ENCODE measurements at regions not wholly inside any gene's neighbourhood (a gene's known extent, or its start where the extent isn't known, plus 50 kb on each side); places are given as distances from the start of the nearest gene placed in this dataset.

DNA sequence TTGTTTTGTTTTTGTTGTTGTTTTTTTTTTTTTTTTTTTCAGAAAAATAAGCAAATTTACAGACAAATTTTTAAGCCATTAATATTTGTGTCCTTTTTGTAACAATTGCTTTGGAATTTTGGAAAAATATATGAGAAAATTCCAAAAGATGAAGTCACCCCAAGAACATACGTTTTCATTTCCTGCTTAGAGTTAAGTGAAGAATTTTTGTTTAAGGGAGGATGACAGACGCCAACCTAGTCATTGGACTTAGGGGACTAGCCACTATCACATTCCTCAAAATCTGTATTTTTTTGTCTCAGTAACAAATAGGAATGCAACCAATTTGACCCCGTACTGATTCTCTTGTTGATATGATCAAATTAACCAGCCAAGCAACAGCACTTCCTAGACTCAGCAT, 433.9 kb upstream of the SLC30A5 start:
- Histone ChIP-seq H3K27me3 (no peaks in the 10 kb centered on the region), H3K36me3 (no peaks in the 10 kb centered on the region), H3K4me1 (ENCODE audit: insufficient read depth) (no peaks in the 10 kb centered on the region), H3K27ac (no peak overlapping the region), H3K9me3 (no peaks in the 10 kb centered on the region), H3K4me3 (no peak overlapping the region)
- DNase-seq, result no peak
- TF ChIP-seq EP300 (IDR thresholded peaks at IDR 0.05) (no peak), POLR2A (IDR thresholded peaks at IDR 0.05) (no peak), CTCF (IDR thresholded peaks at IDR 0.05) (no peak)
- 75 to 85% (median 83%) methylated on average over 3 of the region's 3 CpGs for WGBS, 3 donors
- intact Hi-C loops (cut with DNase I), result loop anchor here in 1 of 4 donors (5.0 kb wide), 1 partner anchor 1478 kb away; no protein-coding TSS in a partner anchor

GRCh38 chr5:68661237-68661636, 432.6 kb upstream of the SLC30A5 start:
- Histone ChIP-seq H3K4me1 (ENCODE audit: insufficient read depth) (no peaks in the 10 kb centered on the region), H3K4me3 (no peak overlapping the region), H3K27me3 (no peaks in the 10 kb centered on the region), H3K36me3 (no peaks in the 10 kb centered on the region), H3K9me3 (no peaks in the 10 kb centered on the region), H3K27ac (no peak overlapping the region)
- no peak for DNase-seq
- 86 to 95% (median 92%) methylated on average over 2 of the region's 2 CpGs for WGBS, 3 donors
- TF ChIP-seq EP300 (IDR thresholded peaks at IDR 0.05) (no peak), CTCF (IDR thresholded peaks at IDR 0.05) (no peak), POLR2A (IDR thresholded peaks at IDR 0.05) (no peak)
- intact Hi-C loops (cut with DNase I), result loop anchor here in 1 of 4 donors (5.0 kb wide), 1 partner anchor 1479 kb away; no protein-coding TSS in a partner anchor

GRCh38 chr5:68662804-68663307, 431.0 kb upstream of the SLC30A5 start:
- no peaks in the 10 kb centered on the region for H3K4me1 ChIP-seq (ENCODE audit: insufficient read depth)
- H3K4me3 ChIP-seq, result no peak overlapping the region
- no peaks in the 10 kb centered on the region for H3K36me3 ChIP-seq
- no peak overlapping the region for H3K27ac ChIP-seq
- H3K27me3 ChIP-seq, result no peaks in the 10 kb centered on the region
- TF ChIP-seq POLR2A (IDR thresholded peaks at IDR 0.05), result no peak
- TF ChIP-seq EP300 (IDR thresholded peaks at IDR 0.05), result no peak
- no peak for TF ChIP-seq CTCF (IDR thresholded peaks at IDR 0.05)
- DNase-seq, result no peak
- no peaks in the 10 kb centered on the region for H3K9me3 ChIP-seq
- intact Hi-C loops (cut with DNase I), result loop anchor here in 1 of 4 donors (5.0 kb wide), 1 partner anchor 1481 kb away; no protein-coding TSS in a partner anchor

- intact Hi-C loops (cut with DNase I), result no loop called here
- WGBS, 3 donors, result 59 to 72% (median 61%) methylated on average over 8 of the region's 8 CpGs
- H3K27ac ChIP-seq, result no peak overlapping the region
- H3K9me3 ChIP-seq, result no peaks in the 10 kb centered on the region
- no peaks in the 10 kb centered on the region for H3K36me3 ChIP-seq
- no peak for DNase-seq
- no peaks in the 10 kb centered on the region for H3K4me1 ChIP-seq (ENCODE audit: insufficient read depth)
- TF ChIP-seq CTCF (IDR thresholded peaks at IDR 0.05) (no peak), POLR2A (IDR thresholded peaks at IDR 0.05) (no peak), EP300 (IDR thresholded peaks at IDR 0.05) (no peak)
- H3K27me3 ChIP-seq, result no peaks in the 10 kb centered on the region
- H3K4me3 ChIP-seq, result no peak overlapping the region
Measured at GRCh38 chr5:68669864-68670575, 423.8 kb upstream of the SLC30A5 start.

Measured in ovary (tissue), 7 donors.